ENCODE measurements at regions not wholly inside any gene's neighbourhood (a gene's known extent, or its start where the extent isn't known, plus 50 kb on each side); places are given as distances from the start of the nearest gene placed in this dataset.

DNA sequence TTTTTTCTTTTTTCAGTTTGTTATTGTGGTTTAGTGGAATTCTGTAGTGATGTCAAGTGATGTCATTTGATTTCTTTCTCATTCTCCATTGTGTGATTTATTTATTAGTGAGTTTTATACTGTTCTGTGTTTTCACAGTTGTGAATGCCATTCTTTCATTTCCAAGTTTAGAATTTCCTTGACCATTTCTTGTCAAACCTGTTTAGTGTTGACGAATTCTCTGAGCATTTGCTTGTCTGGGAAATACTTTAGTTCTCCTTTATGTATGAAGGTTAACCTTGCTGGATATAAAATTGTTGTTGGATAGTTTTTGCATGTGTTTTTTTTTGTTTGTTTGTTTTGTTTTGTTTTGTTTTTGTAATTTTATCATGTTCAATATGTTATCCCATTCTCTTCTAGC lies 633.6 kb upstream of the FAT3 start:
- DNase-seq (ENCODE audit: low spot score), result no peak
- TF ChIP-seq, protein P1, sequence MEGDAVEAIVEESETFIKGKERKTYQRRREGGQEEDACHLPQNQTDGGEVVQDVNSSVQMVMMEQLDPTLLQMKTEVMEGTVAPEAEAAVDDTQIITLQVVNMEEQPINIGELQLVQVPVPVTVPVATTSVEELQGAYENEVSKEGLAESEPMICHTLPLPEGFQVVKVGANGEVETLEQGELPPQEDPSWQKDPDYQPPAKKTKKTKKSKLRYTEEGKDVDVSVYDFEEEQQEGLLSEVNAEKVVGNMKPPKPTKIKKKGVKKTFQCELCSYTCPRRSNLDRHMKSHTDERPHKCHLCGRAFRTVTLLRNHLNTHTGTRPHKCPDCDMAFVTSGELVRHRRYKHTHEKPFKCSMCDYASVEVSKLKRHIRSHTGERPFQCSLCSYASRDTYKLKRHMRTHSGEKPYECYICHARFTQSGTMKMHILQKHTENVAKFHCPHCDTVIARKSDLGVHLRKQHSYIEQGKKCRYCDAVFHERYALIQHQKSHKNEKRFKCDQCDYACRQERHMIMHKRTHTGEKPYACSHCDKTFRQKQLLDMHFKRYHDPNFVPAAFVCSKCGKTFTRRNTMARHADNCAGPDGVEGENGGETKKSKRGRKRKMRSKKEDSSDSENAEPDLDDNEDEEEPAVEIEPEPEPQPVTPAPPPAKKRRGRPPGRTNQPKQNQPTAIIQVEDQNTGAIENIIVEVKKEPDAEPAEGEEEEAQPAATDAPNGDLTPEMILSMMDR (IDR thresholded peaks at IDR 0.05), result no peak
- H3K36me3 Mint-ChIP-seq (ENCODE audit: low read depth), result no peaks in the 10 kb centered on the region
- no peak overlapping the region for H3K27ac Mint-ChIP-seq (ENCODE audit: unreplicated experiment)
- peaks cover 13% of the 10 kb centered on the region for H3K9me3 Mint-ChIP-seq (ENCODE audit: low read depth)
- H3K4me3 Mint-ChIP-seq (ENCODE audit: unreplicated experiment), result no peak overlapping the region
- H3K4me1 Mint-ChIP-seq (ENCODE audit: low read depth), result no peaks in the 10 kb centered on the region
- H3K27me3 Mint-ChIP-seq (ENCODE audit: low read depth), result peaks cover 6% of the 10 kb centered on the region

DNA sequence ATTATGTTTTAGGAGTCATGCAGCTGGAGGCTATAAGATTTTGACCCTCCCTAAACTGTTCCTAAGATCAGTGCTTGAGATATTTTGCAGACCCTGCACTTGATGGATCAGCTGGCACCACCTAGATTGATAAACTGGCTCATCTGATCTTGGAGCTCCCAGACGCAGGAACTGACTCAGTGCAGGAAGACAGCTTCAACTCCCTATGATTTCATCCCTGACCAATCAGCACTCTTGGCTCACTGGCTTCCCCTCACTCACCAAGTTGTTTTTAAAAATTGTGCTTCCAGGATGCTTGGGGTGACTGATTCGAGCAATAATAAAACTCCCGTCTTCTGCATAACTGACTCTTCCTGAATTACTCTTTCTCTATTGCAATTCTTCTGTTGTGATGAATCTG lies 637.5 kb upstream of the FAT3 start:
- Mint-ChIP-seq H3K9me3 (ENCODE audit: low read depth) (peaks cover 15% of the 10 kb centered on the region), H3K27me3 (ENCODE audit: low read depth) (peaks cover 6% of the 10 kb centered on the region), H3K36me3 (ENCODE audit: low read depth) (no peaks in the 10 kb centered on the region), H3K4me3 (ENCODE audit: unreplicated experiment) (no peak overlapping the region), H3K27ac (ENCODE audit: unreplicated experiment) (no peak overlapping the region), H3K4me1 (ENCODE audit: low read depth) (no peaks in the 10 kb centered on the region)
- TF ChIP-seq, protein P1 (IDR thresholded peaks at IDR 0.05), result no peak
- no peak for DNase-seq (ENCODE audit: low spot score)

DNA sequence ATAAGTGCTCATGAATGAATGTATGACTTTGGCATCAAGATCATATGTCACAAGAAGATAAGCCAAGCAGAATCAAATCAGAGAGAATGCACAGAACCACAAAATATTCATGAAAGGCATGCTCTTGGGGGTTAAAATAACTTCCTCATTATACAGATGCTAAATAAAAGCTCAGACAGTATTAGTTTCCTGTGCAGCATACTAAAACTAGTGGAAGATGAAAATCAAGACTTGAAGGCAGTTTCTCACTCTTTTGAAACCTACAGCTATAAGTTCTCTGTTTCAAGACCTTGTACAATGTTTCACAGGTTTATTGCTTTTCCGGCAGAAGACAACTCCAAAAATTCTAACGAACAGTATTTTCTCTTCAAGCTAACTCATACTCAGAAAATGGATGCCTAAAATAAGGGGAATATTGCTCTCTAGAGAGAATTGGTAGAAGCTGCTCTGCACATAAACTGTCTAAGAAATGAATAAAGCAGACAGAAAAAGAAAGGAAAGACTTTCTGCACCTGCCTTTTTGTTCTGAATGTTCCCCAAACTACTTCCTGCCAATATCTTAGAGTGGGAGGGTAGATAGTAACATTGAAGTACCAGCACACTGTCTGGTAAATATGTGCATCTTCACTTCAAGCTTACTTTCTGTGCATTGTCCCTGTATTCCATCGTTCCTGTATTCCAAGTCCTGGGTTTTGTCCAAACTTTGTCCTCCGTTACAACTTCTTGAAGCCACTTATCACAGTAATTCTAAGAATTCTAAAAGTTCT lies 639.4 kb upstream of the FAT3 start:
- peaks cover 20% of the 10 kb centered on the region for H3K9me3 Mint-ChIP-seq (ENCODE audit: low read depth)
- H3K27ac Mint-ChIP-seq (ENCODE audit: unreplicated experiment), result no peak overlapping the region
- no peaks in the 10 kb centered on the region for H3K4me1 Mint-ChIP-seq (ENCODE audit: low read depth)
- no peak overlapping the region for H3K4me3 Mint-ChIP-seq (ENCODE audit: unreplicated experiment)
- TF ChIP-seq, protein P1 (IDR thresholded peaks at IDR 0.05), result no peak
- DNase-seq (ENCODE audit: low spot score), result no peak
- peaks cover 6% of the 10 kb centered on the region for H3K27me3 Mint-ChIP-seq (ENCODE audit: low read depth)
- peaks cover 2% of the 10 kb centered on the region for H3K36me3 Mint-ChIP-seq (ENCODE audit: low read depth)

DNA sequence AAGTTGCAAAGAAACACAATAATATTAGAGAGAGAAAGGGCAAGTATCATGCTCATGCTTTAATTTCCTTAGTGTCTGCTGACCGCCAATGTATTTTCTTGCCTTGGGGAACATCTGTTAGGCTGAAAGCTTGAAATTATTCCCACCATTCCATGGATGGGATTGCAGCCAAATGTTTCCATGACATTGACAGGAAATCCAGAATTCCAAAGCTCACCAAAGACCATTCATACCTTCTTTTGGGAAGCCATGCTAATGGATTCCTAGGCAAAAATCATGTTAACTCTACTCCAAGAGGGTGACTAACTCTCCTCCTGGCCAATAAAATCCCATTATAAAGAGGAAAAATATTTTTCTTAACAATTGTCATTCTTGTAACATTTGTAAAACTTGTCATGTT lies 661.4 kb upstream of the FAT3 start:
- no peak for DNase-seq (ENCODE audit: low spot score)
- TF ChIP-seq, protein P1 (IDR thresholded peaks at IDR 0.05), result no peak

DNA sequence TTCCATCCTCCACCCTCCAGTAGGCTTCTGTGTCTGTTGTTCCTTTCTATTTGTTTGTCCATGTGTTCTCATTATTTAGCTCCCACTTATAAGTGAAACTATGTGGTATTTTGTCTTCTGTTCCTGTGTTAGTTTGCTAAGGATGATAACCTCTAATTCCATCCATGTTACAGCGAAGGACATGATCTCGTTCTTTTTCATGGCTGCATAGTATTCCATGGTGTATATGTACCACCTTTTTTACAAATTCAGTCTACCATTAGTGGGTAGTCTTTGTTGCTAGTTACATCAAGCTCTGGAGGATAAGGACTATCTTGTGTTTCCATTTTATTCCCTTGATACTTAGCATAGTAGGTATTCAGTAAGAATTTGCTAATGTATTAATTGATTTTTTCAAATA lies 664.2 kb upstream of the FAT3 start:
- Mint-ChIP-seq H3K4me3 (ENCODE audit: unreplicated experiment) (no peak overlapping the region), H3K36me3 (ENCODE audit: low read depth) (no peaks in the 10 kb centered on the region), H3K27ac (ENCODE audit: unreplicated experiment) (no peak overlapping the region), H3K27me3 (ENCODE audit: low read depth) (peaks cover 9% of the 10 kb centered on the region), H3K9me3 (ENCODE audit: low read depth) (peaks cover 3% of the 10 kb centered on the region), H3K4me1 (ENCODE audit: low read depth) (no peaks in the 10 kb centered on the region)
- TF ChIP-seq, protein P1 (IDR thresholded peaks at IDR 0.05), result no peak
- no peak for DNase-seq (ENCODE audit: low spot score)

More for the DNA sequence above, 661.4 kb upstream of the FAT3 start:
- Mint-ChIP-seq H3K4me3 (ENCODE audit: unreplicated experiment) (no peak overlapping the region), H3K36me3 (ENCODE audit: low read depth) (no peaks in the 10 kb centered on the region), H3K27me3 (ENCODE audit: low read depth) (peaks cover 7% of the 10 kb centered on the region), H3K27ac (ENCODE audit: unreplicated experiment) (no peak overlapping the region), H3K9me3 (ENCODE audit: low read depth) (peaks cover 3% of the 10 kb centered on the region), H3K4me1 (ENCODE audit: low read depth) (no peaks in the 10 kb centered on the region)

Measured in chondrocyte (in vitro differentiated cells).